ENCODE measurements at regions not wholly inside any gene's neighbourhood (a gene's known extent, or its start where the extent isn't known, plus 50 kb on each side); places are given as distances from the start of the nearest gene placed in this dataset.
"Not testable (repeated sequence)": the region's sequence is repeated elsewhere in the genome, so short reads cannot be mapped to it uniquely, and the experiment has no call there.

GRCh38 chr4:23956601-23957364 lies 66.9 kb upstream of the PPARGC1A start:
- DNase-seq (ENCODE audit: low spot score): no peak

- no peak for DNase-seq (ENCODE audit: low spot score)
Measured at GRCh38 chr4:23952258-23952657, 62.4 kb upstream of the PPARGC1A start.

- DNase-seq (ENCODE audit: low spot score): no peak
Measured at GRCh38 chr4:23947826-23948225, 58.0 kb upstream of the PPARGC1A start.

- DNase-seq (ENCODE audit: low spot score): no peak
Measured at GRCh38 chr4:23946299-23946698, 56.5 kb upstream of the PPARGC1A start.

- peak; percentile 49 for DNase-seq (ENCODE audit: low spot score)
Measured at GRCh38 chr4:23945451-23946017, 55.7 kb upstream of the PPARGC1A start.

- not testable (repeated sequence) for DNase-seq (ENCODE audit: low spot score)
Measured at GRCh38 chr4:23944556-23944955, 54.7 kb upstream of the PPARGC1A start.

GRCh38 chr4:23943478-23943877 lies 53.6 kb upstream of the PPARGC1A start:
- no peak for DNase-seq (ENCODE audit: low spot score)

GRCh38 chr4:23942471-23942870 lies 52.6 kb upstream of the PPARGC1A start:
- DNase-seq (ENCODE audit: low spot score): no peak
